H1 (cell line): ENCODE measurements at regions not wholly inside any gene's neighbourhood (a gene's known extent, or its start where the extent isn't known, plus 50 kb on each side); places are given as distances from the start of the nearest gene placed in this dataset.

ENCODE experiments used
- CREB1 ChIP-seq: IDR thresholded peaks from 2 replicates; pipeline ENCODE4 v1.6.1; 2012; ENCODE audit warnings: inconsistent platforms
- EP300 ChIP-seq, 2 experiments: IDR thresholded peaks; 1 replicate in 1 of 2; 2 replicates in 1 of 2; pipeline ENCODE4 v1.6.1; 2011 to 2012; ENCODE audit warnings: low read depth in 2 of 2, low read length in 2 of 2, mild to moderate bottlenecking in 2 of 2, borderline replicate concordance in 1 of 2, inconsistent platforms in 1 of 2, moderate library complexity in 1 of 2
- GABPA ChIP-seq: IDR thresholded peaks from 2 replicates; pipeline ENCODE4 v1.6.1; 2011; ENCODE audit warnings: mild to moderate bottlenecking, low read length, moderate library complexity, borderline replicate concordance; ENCODE audit not compliant: insufficient read depth
- HDAC2 ChIP-seq, 2 experiments: fragments of 300-600 bp in 1 of 2; sonication (generic) in 1 of 2; IDR thresholded peaks; 2 replicates each; pipeline ENCODE4 v1.6.1; 2011 to 2012; ENCODE audit warnings: low read depth in 2 of 2, low read length in 2 of 2, mild to moderate bottlenecking in 2 of 2, moderate library complexity in 2 of 2, borderline replicate concordance in 1 of 2, inconsistent platforms in 1 of 2
- TAF1 ChIP-seq: IDR thresholded peaks from 2 replicates; pipeline ENCODE4 v1.6.1; 2011; ENCODE audit warnings: mild to moderate bottlenecking, low read depth, low read length
- TF ChIP-seq, protein P1 (sequence below): IDR thresholded peaks from 2 replicates; pipeline ENCODE4 v1.6.1; 2012; ENCODE audit warnings: low read length, inconsistent platforms
- TF ChIP-seq, protein P2 (sequence below), 3 experiments: IDR thresholded peaks; 1 replicate in 2 of 3; 2 replicates in 1 of 3; pipeline versions ENCODE4 v1.5.1 to v1.6.1; 2011; ENCODE audit warnings: low read length in 3 of 3, mild to moderate bottlenecking in 3 of 3, inconsistent platforms in 2 of 3, low read depth in 1 of 3, moderate library complexity in 1 of 3; ENCODE audit not compliant: insufficient read depth in 1 of 3; ENCODE audit errors: control extremely low read depth in 1 of 3

DNA sequence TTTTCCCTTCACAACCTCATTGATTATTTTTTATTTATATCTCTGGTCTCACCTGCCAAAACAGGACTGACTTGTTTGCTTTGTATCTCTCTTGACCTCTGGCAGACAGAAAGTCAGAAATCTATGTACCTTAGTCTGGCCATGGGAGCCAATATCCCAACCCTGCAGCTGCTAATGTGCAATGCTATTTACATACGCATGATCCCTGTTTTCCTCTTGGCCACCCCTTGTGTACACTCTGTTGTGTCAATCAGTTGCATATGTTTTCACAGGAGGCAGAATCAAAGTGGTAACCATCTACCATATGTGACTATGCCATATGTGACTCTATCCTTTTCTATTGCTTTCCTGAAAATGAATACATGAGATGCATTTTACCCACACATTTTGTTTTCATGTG lies 688.8 kb downstream of the PLA2G4A start:
- TF ChIP-seq CREB1: no peak
- TF ChIP-seq, protein P1, sequence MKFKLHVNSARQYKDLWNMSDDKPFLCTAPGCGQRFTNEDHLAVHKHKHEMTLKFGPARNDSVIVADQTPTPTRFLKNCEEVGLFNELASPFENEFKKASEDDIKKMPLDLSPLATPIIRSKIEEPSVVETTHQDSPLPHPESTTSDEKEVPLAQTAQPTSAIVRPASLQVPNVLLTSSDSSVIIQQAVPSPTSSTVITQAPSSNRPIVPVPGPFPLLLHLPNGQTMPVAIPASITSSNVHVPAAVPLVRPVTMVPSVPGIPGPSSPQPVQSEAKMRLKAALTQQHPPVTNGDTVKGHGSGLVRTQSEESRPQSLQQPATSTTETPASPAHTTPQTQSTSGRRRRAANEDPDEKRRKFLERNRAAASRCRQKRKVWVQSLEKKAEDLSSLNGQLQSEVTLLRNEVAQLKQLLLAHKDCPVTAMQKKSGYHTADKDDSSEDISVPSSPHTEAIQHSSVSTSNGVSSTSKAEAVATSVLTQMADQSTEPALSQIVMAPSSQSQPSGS: no peak
- no peak for TF ChIP-seq EP300 (IDR thresholded peaks at IDR 0.05; ENCODE audit: borderline replicate concordance in 1 of 2, low read depth in 2 of 2, low read length in 2 of 2)
- no peak for TF ChIP-seq TAF1
- TF ChIP-seq GABPA: no peak
- no peak for TF ChIP-seq HDAC2 (IDR thresholded peaks at IDR 0.05; ENCODE audit: borderline replicate concordance in 1 of 2, low read depth in 2 of 2, low read length in 2 of 2)
- TF ChIP-seq, protein P2, sequence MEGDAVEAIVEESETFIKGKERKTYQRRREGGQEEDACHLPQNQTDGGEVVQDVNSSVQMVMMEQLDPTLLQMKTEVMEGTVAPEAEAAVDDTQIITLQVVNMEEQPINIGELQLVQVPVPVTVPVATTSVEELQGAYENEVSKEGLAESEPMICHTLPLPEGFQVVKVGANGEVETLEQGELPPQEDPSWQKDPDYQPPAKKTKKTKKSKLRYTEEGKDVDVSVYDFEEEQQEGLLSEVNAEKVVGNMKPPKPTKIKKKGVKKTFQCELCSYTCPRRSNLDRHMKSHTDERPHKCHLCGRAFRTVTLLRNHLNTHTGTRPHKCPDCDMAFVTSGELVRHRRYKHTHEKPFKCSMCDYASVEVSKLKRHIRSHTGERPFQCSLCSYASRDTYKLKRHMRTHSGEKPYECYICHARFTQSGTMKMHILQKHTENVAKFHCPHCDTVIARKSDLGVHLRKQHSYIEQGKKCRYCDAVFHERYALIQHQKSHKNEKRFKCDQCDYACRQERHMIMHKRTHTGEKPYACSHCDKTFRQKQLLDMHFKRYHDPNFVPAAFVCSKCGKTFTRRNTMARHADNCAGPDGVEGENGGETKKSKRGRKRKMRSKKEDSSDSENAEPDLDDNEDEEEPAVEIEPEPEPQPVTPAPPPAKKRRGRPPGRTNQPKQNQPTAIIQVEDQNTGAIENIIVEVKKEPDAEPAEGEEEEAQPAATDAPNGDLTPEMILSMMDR (IDR thresholded peaks at IDR 0.05; ENCODE audit: control extremely low read depth in 1 of 3, insufficient read depth in 1 of 3, low read depth in 1 of 3, low read length in 3 of 3): no peak
